Right lobe of liver (tissue), 4 donors: ENCODE measurements at regions not wholly inside any gene's neighbourhood (a gene's known extent, or its start where the extent isn't known, plus 50 kb on each side); places are given as distances from the start of the nearest gene placed in this dataset.

Source experiments
- CTCF ChIP-seq, 4 donors: fragments of 200-600 bp in 3 of 4; fragments of 450-650 bp in 1 of 4; IDR thresholded peaks; one replicate each; pipeline versions ENCODE4 v1.5.1 to v1.8.0; 2016 to 2022; ENCODE audit warnings: antibody characterized with exemption in 4 of 4, mild to moderate bottlenecking in 2 of 4
- POLR2A ChIP-seq: fragments of 450-650 bp; IDR thresholded peaks from one replicate; pipeline ENCODE4 v1.6.1; 2017; ENCODE audit warnings: antibody characterized with exemption, mild to moderate bottlenecking
- donor health status: DM: no; HTN: no; CAD: no.
- donor health status: DM: no; HTN: no; CAD: no.
- donor health status: DM: no; HTN: yes; CAD: no.

- TF ChIP-seq POLR2A = no peak
- TF ChIP-seq CTCF (IDR thresholded peaks at IDR 0.05) = no peak
Observed at GRCh38 chr11:38206663-38207062, 1608.6 kb upstream of the RAG2 start.
